ENCODE measurements at regions not wholly inside any gene's neighbourhood (a gene's known extent, or its start where the extent isn't known, plus 50 kb on each side); places are given as distances from the start of the nearest gene placed in this dataset.

- TF ChIP-seq, protein P1, sequence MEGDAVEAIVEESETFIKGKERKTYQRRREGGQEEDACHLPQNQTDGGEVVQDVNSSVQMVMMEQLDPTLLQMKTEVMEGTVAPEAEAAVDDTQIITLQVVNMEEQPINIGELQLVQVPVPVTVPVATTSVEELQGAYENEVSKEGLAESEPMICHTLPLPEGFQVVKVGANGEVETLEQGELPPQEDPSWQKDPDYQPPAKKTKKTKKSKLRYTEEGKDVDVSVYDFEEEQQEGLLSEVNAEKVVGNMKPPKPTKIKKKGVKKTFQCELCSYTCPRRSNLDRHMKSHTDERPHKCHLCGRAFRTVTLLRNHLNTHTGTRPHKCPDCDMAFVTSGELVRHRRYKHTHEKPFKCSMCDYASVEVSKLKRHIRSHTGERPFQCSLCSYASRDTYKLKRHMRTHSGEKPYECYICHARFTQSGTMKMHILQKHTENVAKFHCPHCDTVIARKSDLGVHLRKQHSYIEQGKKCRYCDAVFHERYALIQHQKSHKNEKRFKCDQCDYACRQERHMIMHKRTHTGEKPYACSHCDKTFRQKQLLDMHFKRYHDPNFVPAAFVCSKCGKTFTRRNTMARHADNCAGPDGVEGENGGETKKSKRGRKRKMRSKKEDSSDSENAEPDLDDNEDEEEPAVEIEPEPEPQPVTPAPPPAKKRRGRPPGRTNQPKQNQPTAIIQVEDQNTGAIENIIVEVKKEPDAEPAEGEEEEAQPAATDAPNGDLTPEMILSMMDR (IDR thresholded peaks at IDR 0.05): no peak
- no peaks in the 10 kb centered on the region for H3K27me3 ChIP-seq
Measured at GRCh38 chr15:47273864-47274263, 443.4 kb upstream of the SEMA6D start.

GRCh38 chr15:47283246-47283645 lies 434.1 kb upstream of the SEMA6D start:
- intact Hi-C loops (cut with DNase I): no loop called here

More at GRCh38 chr15:47273864-47274263, 443.4 kb upstream of the SEMA6D start:
- no peaks in the 10 kb centered on the region for H3K4me1 ChIP-seq
- no peak overlapping the region for H3K9ac ChIP-seq (ENCODE audit: low read depth in 2 of 2, low read length in 2 of 2)
- H3K27ac ChIP-seq: no peak overlapping the region
- H3K4me3 ChIP-seq: no peak overlapping the region
- intact Hi-C loops (cut with DNase I): no loop called here
- DNase-seq: no peak
- H3K9me3 ChIP-seq: no peaks in the 10 kb centered on the region
- no peaks in the 10 kb centered on the region for H3K36me3 ChIP-seq

DNA sequence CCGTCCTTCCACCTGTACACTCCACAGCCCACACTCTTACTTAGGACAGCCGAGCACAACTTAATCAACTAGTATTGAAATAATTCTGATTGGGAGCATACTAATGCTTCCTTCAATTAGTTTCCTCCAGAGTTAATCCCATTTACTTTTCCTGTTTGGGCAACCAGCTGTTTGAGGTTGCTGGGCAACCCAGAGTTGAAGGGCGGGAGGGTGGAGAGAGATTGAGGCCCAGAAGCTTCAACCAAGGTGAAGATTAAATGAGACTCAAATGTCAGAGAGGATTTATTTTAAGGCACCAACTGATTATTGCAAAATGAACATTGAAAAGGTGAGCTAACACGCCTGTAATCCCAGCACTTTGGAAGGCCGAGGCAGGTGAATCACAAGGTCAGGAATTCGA lies 428.5 kb upstream of the SEMA6D start:
- H3K4me3 ChIP-seq: no peak overlapping the region
- H3K4me1 ChIP-seq: no peaks in the 10 kb centered on the region
- no peak for DNase-seq
- TF ChIP-seq, protein P1 (IDR thresholded peaks at IDR 0.05): no peak
- H3K27me3 ChIP-seq: no peaks in the 10 kb centered on the region
- no peak overlapping the region for H3K27ac ChIP-seq
- H3K9ac ChIP-seq (ENCODE audit: low read depth in 2 of 2, low read length in 2 of 2): no peak overlapping the region
- intact Hi-C loops (cut with DNase I): no loop called here
- no peaks in the 10 kb centered on the region for H3K9me3 ChIP-seq
- H3K36me3 ChIP-seq: no peaks in the 10 kb centered on the region

More at GRCh38 chr15:47283246-47283645, 434.1 kb upstream of the SEMA6D start:
- DNase-seq: no peak
- H3K27me3 ChIP-seq: no peaks in the 10 kb centered on the region
- TF ChIP-seq, protein P1 (IDR thresholded peaks at IDR 0.05): no peak
- no peaks in the 10 kb centered on the region for H3K4me1 ChIP-seq
- no peak overlapping the region for H3K9ac ChIP-seq (ENCODE audit: low read depth in 2 of 2, low read length in 2 of 2)
- H3K36me3 ChIP-seq: no peaks in the 10 kb centered on the region
- no peak overlapping the region for H3K4me3 ChIP-seq
- H3K9me3 ChIP-seq: no peaks in the 10 kb centered on the region
- no peak overlapping the region for H3K27ac ChIP-seq

DNA sequence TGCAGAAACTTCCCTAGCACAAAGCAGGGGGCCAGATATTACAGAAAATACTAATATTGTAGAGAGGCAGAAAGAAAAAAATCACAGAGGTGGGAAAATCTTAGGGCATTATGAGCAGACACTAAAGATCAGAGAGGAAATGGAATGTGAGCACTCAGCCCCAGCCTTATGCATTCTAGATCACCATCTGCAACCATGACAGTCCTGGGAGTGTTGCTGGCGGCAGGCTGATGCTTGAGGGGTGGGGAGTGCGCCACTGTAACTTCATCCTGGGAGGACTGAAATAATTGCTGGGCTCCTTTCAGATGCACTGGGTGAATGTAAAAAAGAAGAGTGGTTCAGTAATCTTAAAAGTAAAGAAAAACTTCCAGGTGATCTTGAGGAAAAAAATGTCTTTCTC lies 427.6 kb upstream of the SEMA6D start:
- Histone ChIP-seq H3K36me3 (no peaks in the 10 kb centered on the region), H3K9me3 (no peaks in the 10 kb centered on the region), H3K4me3 (no peak overlapping the region), H3K4me1 (no peaks in the 10 kb centered on the region), H3K9ac (ENCODE audit: low read depth in 2 of 2, low read length in 2 of 2) (no peak overlapping the region), H3K27me3 (no peaks in the 10 kb centered on the region), H3K27ac (no peak overlapping the region)
- intact Hi-C loops (cut with DNase I): no loop called here
- DNase-seq: no peak
- TF ChIP-seq, protein P1 (IDR thresholded peaks at IDR 0.05): no peak

- Histone ChIP-seq H3K4me1 (no peaks in the 10 kb centered on the region), H3K4me3 (no peak overlapping the region), H3K9ac (ENCODE audit: low read depth in 2 of 2, low read length in 2 of 2) (no peak overlapping the region), H3K36me3 (no peaks in the 10 kb centered on the region), H3K9me3 (no peaks in the 10 kb centered on the region), H3K27ac (no peak overlapping the region), H3K27me3 (no peaks in the 10 kb centered on the region)
- TF ChIP-seq, protein P1 (IDR thresholded peaks at IDR 0.05): no peak
- intact Hi-C loops (cut with DNase I): no loop called here
- DNase-seq: no peak
Measured at GRCh38 chr15:47291767-47292166, 425.5 kb upstream of the SEMA6D start.

Data from colonic mucosa (tissue), 4 donors.